Esophagus muscularis mucosa (tissue), 4 donors: ENCODE measurements at regions not wholly inside any gene's neighbourhood (a gene's known extent, or its start where the extent isn't known, plus 50 kb on each side); places are given as distances from the start of the nearest gene placed in this dataset.

Experiments
- DNase-seq: peaks from one replicate; pipeline ENCODE4 v3.0.0-alpha.2; 2017; ENCODE audit errors: extremely low spot score
- H3K27ac ChIP-seq, 4 donors: fragments of 200-600 bp; sonication (generic); replicated peaks in 1 of 4; 1 replicate in 3 of 4; 2 replicates in 1 of 4; pipeline ENCODE4 v1.5.1; 2016 to 2019; ENCODE audit warnings: mild to moderate bottlenecking in 1 of 4
- H3K27me3 ChIP-seq, 4 donors: fragments of 200-600 bp; sonication (generic); one replicate each; pipeline versions ENCODE4 v1.5.1 to v1.6.0; 2016 to 2019
- H3K36me3 ChIP-seq, 4 donors: fragments of 200-600 bp; sonication (generic); one replicate each; pipeline ENCODE4 v1.5.1; 2016 to 2019
- H3K4me1 ChIP-seq, 4 donors: fragments of 200-600 bp; sonication (generic); one replicate each; pipeline ENCODE4 v1.5.1; 2016 to 2019
- H3K4me3 ChIP-seq, 4 donors: fragments of 200-600 bp; sonication (generic); 1 replicate in 2 of 4; 2 replicates in 2 of 4; pipeline ENCODE4 v1.5.1; 2016 to 2019; ENCODE audit warnings: mild to moderate bottlenecking in 4 of 4, moderate library complexity in 1 of 4
- H3K9me3 ChIP-seq, 4 donors: fragments of 200-600 bp; sonication (generic); 1 replicate in 3 of 4; 2 replicates in 1 of 4; pipeline ENCODE4 v1.5.1; 2016 to 2019
- CTCF ChIP-seq, 3 experiments: fragments of 200-600 bp in 2 of 3; fragments of 450-650 bp in 1 of 3; sonication (generic) in 2 of 3; IDR thresholded peaks; one replicate each; pipeline ENCODE4 v1.5.1; 2017 to 2019; ENCODE audit warnings: antibody characterized with exemption in 3 of 3, mild to moderate bottlenecking in 2 of 3, moderate library complexity in 1 of 3
- EP300 ChIP-seq: sonication (generic); formaldehyde crosslinking; IDR thresholded peaks from one replicate; pipeline ENCODE4 v1.6.1; 2017; ENCODE audit warnings: antibody characterized with exemption
- POLR2A ChIP-seq: fragments of 450-650 bp; IDR thresholded peaks from one replicate; pipeline ENCODE4 v1.6.1; 2017; ENCODE audit warnings: antibody characterized with exemption, moderate library complexity, mild to moderate bottlenecking, low read depth
- POLR2AphosphoS5 ChIP-seq, 2 donors: sonication (generic); formaldehyde crosslinking; IDR thresholded peaks; one replicate each; pipeline ENCODE4 v1.6.1; 2017; ENCODE audit warnings: antibody characterized with exemption in 2 of 2
- WGBS: methylation state at CpG from one replicate; pipeline ENCODE4 v1.1.5; 2018; 5-methylcytosine and 5-hydroxymethylcytosine counted together
- intact Hi-C: fragments of 100-400 bp; cut with DNase I; formaldehyde crosslinking; loops from one replicate; pipeline ENCODE4 v1.15.1; 2023

- intact Hi-C loops, result no loop called here
- H3K36me3 ChIP-seq, result no peaks in the 10 kb centered on the region
- no peak for DNase-seq
- TF ChIP-seq POLR2AphosphoS5 (IDR thresholded peaks at IDR 0.05), result no peak
- peaks cover 0 to 3% (median 0%) of the 10 kb centered on the region in 4 donors for H3K9me3 ChIP-seq
- 48% methylated on average over 2 of the region's 2 CpGs for WGBS
- no peaks in the 10 kb centered on the region for H3K27me3 ChIP-seq
- H3K4me1 ChIP-seq, result no peaks in the 10 kb centered on the region
- no peak overlapping the region for H3K27ac ChIP-seq
- no peak overlapping the region for H3K4me3 ChIP-seq
These were observed 1573.6 kb downstream of the TECRL start for GRCh38 chr4:62835631-62836030.

GRCh38 chr4:62822306-62822705 is 1586.9 kb downstream of the TECRL start:
- intact Hi-C loops, result no loop called here
- TF ChIP-seq CTCF (IDR thresholded peaks at IDR 0.05) (no peak), POLR2A (no peak), EP300 (no peak), POLR2AphosphoS5 (IDR thresholded peaks at IDR 0.05) (no peak)
- WGBS, result 48% methylated on average over 1 of the region's 1 CpG

GRCh38 chr4:62816566-62816965 is 1592.7 kb downstream of the TECRL start:
- Histone ChIP-seq H3K4me1 (no peaks in the 10 kb centered on the region), H3K27me3 (no peaks in the 10 kb centered on the region), H3K27ac (no peak overlapping the region), H3K36me3 (no peaks in the 10 kb centered on the region), H3K4me3 (no peak overlapping the region), H3K9me3 (no peaks in the 10 kb centered on the region)
- no peak for DNase-seq
- TF ChIP-seq POLR2AphosphoS5 (IDR thresholded peaks at IDR 0.05) (no peak), EP300 (no peak), CTCF (IDR thresholded peaks at IDR 0.05) (no peak), POLR2A (no peak)
- WGBS, result 68% methylated on average over 25 of the region's 25 CpGs
- intact Hi-C loops, result no loop called here

More at GRCh38 chr4:62822306-62822705, 1586.9 kb downstream of the TECRL start:
- DNase-seq, result no peak
- H3K9me3 ChIP-seq, result no peaks in the 10 kb centered on the region
- no peaks in the 10 kb centered on the region for H3K4me1 ChIP-seq
- H3K4me3 ChIP-seq, result no peak overlapping the region
- no peak overlapping the region for H3K27ac ChIP-seq
- H3K27me3 ChIP-seq, result no peaks in the 10 kb centered on the region
- H3K36me3 ChIP-seq, result no peaks in the 10 kb centered on the region

GRCh38 chr4:62814510-62815047 is 1594.7 kb downstream of the TECRL start:
- Histone ChIP-seq H3K9me3 (no peaks in the 10 kb centered on the region), H3K36me3 (no peaks in the 10 kb centered on the region), H3K27ac (no peak overlapping the region), H3K4me3 (no peak overlapping the region), H3K4me1 (no peaks in the 10 kb centered on the region), H3K27me3 (no peaks in the 10 kb centered on the region)
- TF ChIP-seq POLR2AphosphoS5 (IDR thresholded peaks at IDR 0.05) (no peak), CTCF (IDR thresholded peaks at IDR 0.05) (no peak), POLR2A (no peak), EP300 (no peak)
- intact Hi-C loops, result no loop called here
- 51% methylated on average over 3 of the region's 3 CpGs for WGBS
- no peak for DNase-seq

- no peak overlapping the region for H3K27ac ChIP-seq
- no peak overlapping the region for H3K4me3 ChIP-seq
- TF ChIP-seq EP300, result no peak
- no peak for TF ChIP-seq POLR2AphosphoS5 (IDR thresholded peaks at IDR 0.05)
- TF ChIP-seq POLR2A, result no peak
- TF ChIP-seq CTCF (IDR thresholded peaks at IDR 0.05), result no peak
- no CpG with 5 or more reads among the region's 5 CpGs for WGBS
- H3K36me3 ChIP-seq, result no peaks in the 10 kb centered on the region
- intact Hi-C loops, result no loop called here
- no peak for DNase-seq
- H3K27me3 ChIP-seq, result no peaks in the 10 kb centered on the region
- no peaks in the 10 kb centered on the region for H3K9me3 ChIP-seq
- H3K4me1 ChIP-seq, result no peaks in the 10 kb centered on the region
These were observed 1602.4 kb downstream of the TECRL start for GRCh38 chr4:62806816-62807215.
